ENCODE measurements at regions not wholly inside any gene's neighbourhood (a gene's known extent, or its start where the extent isn't known, plus 50 kb on each side); places are given as distances from the start of the nearest gene placed in this dataset.
A peak's percentile ranks its signal among the peaks of the same experiment; 100 is the strongest.

DNA sequence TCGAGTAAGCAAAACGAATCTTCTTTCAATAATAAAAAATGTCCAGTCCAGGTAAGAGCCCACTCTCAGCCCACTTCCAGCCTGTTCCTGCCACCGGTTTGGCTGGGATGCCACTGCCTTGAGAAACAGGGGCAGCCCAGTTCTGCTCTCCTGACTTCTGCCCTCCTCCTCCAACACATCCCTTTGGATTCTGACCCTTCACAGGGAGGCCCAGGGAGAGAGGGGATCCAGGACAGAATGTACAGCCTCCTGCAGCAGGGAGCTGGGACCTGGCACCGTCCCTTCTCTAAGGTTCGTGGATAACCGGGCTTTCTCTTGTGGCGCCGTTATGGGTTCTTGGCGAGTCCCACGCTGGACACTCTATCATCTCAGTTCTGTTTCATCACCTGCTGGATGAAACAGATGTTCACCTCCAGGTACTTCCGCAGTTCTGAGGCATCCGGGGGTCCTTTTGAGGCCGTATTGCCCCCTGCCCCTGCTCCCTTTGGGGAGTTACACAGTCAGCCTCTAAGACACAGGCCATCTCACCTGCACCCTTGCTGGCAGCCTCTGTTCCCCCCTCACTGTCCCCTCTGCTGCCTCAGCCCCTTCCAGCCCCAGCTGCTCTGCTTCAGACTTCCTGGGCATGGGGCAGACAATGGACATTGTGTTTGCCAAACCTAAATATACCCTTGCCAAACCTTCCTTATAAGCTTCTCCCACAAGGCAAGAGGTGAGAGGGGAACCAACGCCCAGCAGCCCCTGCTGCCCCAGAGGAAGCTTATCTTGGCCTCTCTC, 203.8 kb upstream of the ZMIZ1 start:
- peak overlapping the region in 1 of 2 experiments; percentile 94; a peak in 2 of 4 replicates for H3K27ac ChIP-seq (ENCODE audit: low read depth in 2 of 2, low read length in 1 of 2)
- TF ChIP-seq JUND (IDR thresholded peaks at IDR 0.05) = no peak
- no peak for TF ChIP-seq REST (IDR thresholded peaks at IDR 0.05; ENCODE audit: low read depth, low read length)
- no peak for TF ChIP-seq RAD21 (IDR thresholded peaks at IDR 0.05; ENCODE audit: low read length)
- TF ChIP-seq POLR2AphosphoS5 (IDR thresholded peaks at IDR 0.05; ENCODE audit: low read depth, low read length) = no peak
- TF ChIP-seq EP300 (IDR thresholded peaks at IDR 0.05; ENCODE audit: borderline replicate concordance in 1 of 2, low read depth in 1 of 2, low read length in 1 of 2) = no peak
- no peak for TF ChIP-seq TCF12 (IDR thresholded peaks at IDR 0.05)
- TF ChIP-seq SMC3 (IDR thresholded peaks at IDR 0.05; ENCODE audit: low read depth, low read length) = no peak
- TF ChIP-seq MAX (IDR thresholded peaks at IDR 0.05; ENCODE audit: low read depth) = no peak
- no peaks in the 10 kb centered on the region for H3K36me3 ChIP-seq (replicated peaks in 1 of 2; ENCODE audit: control insufficient read depth in 1 of 2, insufficient read depth in 2 of 2, low read length in 1 of 2)
- H3K27me3 ChIP-seq (ENCODE audit: insufficient read depth) = no peaks in the 10 kb centered on the region
- H3K4me2 ChIP-seq = no peak overlapping the region
- no peaks in the 10 kb centered on the region for H3K79me2 ChIP-seq (ENCODE audit: insufficient read depth)
- no peaks in the 10 kb centered on the region for H3F3A ChIP-seq (replicated peaks; ENCODE audit: insufficient read depth)
- no peaks in the 10 kb centered on the region for H3K9me2 ChIP-seq
- ChIA-PET CTCF (interaction anchor here (1.0 to 1.5 kb wide), 4 partner anchors 10 to 333 kb away, joined by 3 to 4 read pairs (median 4); no protein-coding TSS in a partner anchor), POLR2A (interaction anchor here (1.1 kb wide), 1 partner anchor 99 kb away, joined by 3 read pairs; no protein-coding TSS in a partner anchor)
- peaks cover 0 to 81% of the 10 kb centered on the region in 2 experiments; a peak in 2 of 4 replicates for H3K4me1 ChIP-seq (ENCODE audit: control insufficient read depth in 1 of 2, insufficient read depth in 2 of 2, low read depth in 1 of 2, low read length in 1 of 2)
- H3K9me3 ChIP-seq = no peaks in the 10 kb centered on the region
- 86% methylated on average over 14 of the region's 14 CpGs for WGBS (ENCODE audit: low lambda C conversion rate)
- no peak overlapping the region for H3K9ac ChIP-seq
- DNase-seq = no peak
- no peak overlapping the region for H3K4me3 ChIP-seq (ENCODE audit: low read depth in 2 of 2, low read length in 1 of 2)
- H2AFZ ChIP-seq (ENCODE audit: low read depth) = no peak overlapping the region
- H4K20me1 ChIP-seq (ENCODE audit: insufficient read depth) = no peaks in the 10 kb centered on the region

GRCh38 chr10:78865538-78865875, 203.3 kb upstream of the ZMIZ1 start:
- Histone ChIP-seq H3K9me2 (no peaks in the 10 kb centered on the region), H3K4me2 (no peak overlapping the region), H3K9me3 (no peaks in the 10 kb centered on the region), H4K20me1 (ENCODE audit: insufficient read depth) (no peaks in the 10 kb centered on the region), H3K27ac (ENCODE audit: low read depth in 2 of 2, low read length in 1 of 2) (peak overlapping the region in 1 of 2 experiments; percentile 34; a peak in 1 of 4 replicates), H3F3A (replicated peaks; ENCODE audit: insufficient read depth) (no peaks in the 10 kb centered on the region), H3K4me1 (ENCODE audit: control insufficient read depth in 1 of 2, insufficient read depth in 2 of 2, low read depth in 1 of 2, low read length in 1 of 2) (peaks cover 0 to 78% of the 10 kb centered on the region in 2 experiments; a peak in 2 of 4 replicates), H3K9ac (no peak overlapping the region), H3K36me3 (replicated peaks in 1 of 2; ENCODE audit: control insufficient read depth in 1 of 2, insufficient read depth in 2 of 2, low read length in 1 of 2) (no peaks in the 10 kb centered on the region), H3K27me3 (ENCODE audit: insufficient read depth) (no peaks in the 10 kb centered on the region), H3K4me3 (ENCODE audit: low read depth in 2 of 2, low read length in 1 of 2) (no peak overlapping the region), H2AFZ (ENCODE audit: low read depth) (no peak overlapping the region), H3K79me2 (ENCODE audit: insufficient read depth) (no peaks in the 10 kb centered on the region)
- CTCF ChIA-PET = interaction anchor here (1.0 to 1.2 kb wide), 2 partner anchors 201 to 332 kb away, joined by 3 read pairs; no protein-coding TSS in a partner anchor
- POLR2A ChIA-PET = interaction anchor here (1.1 kb wide), 1 partner anchor 98 kb away, joined by 3 read pairs; no protein-coding TSS in a partner anchor
- DNase-seq = no peak
- WGBS (ENCODE audit: low lambda C conversion rate) = 93% methylated on average over 4 of the region's 4 CpGs
- TF ChIP-seq, protein P1, sequence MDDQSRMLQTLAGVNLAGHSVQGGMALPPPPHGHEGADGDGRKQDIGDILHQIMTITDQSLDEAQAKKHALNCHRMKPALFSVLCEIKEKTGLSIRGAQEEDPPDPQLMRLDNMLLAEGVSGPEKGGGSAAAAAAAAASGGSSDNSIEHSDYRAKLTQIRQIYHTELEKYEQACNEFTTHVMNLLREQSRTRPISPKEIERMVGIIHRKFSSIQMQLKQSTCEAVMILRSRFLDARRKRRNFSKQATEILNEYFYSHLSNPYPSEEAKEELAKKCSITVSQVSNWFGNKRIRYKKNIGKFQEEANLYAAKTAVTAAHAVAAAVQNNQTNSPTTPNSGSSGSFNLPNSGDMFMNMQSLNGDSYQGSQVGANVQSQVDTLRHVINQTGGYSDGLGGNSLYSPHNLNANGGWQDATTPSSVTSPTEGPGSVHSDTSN (IDR thresholded peaks at IDR 0.05) = no peak
- TF ChIP-seq TEAD4 (IDR thresholded peaks at IDR 0.05; ENCODE audit: borderline replicate concordance, insufficient read depth) (no peak), SMC3 (IDR thresholded peaks at IDR 0.05; ENCODE audit: low read depth, low read length) (no peak), RAD21 (IDR thresholded peaks at IDR 0.05; ENCODE audit: low read length) (no peak), RFX5 (IDR thresholded peaks at IDR 0.05; ENCODE audit: low read length) (no peak), CTCF (IDR thresholded peaks at IDR 0.05) (no peak), MXI1 (IDR thresholded peaks at IDR 0.05; ENCODE audit: low read depth, low read length) (no peak), REST (IDR thresholded peaks at IDR 0.05; ENCODE audit: low read depth, low read length) (no peak)
- TF ChIP-seq, protein P2, sequence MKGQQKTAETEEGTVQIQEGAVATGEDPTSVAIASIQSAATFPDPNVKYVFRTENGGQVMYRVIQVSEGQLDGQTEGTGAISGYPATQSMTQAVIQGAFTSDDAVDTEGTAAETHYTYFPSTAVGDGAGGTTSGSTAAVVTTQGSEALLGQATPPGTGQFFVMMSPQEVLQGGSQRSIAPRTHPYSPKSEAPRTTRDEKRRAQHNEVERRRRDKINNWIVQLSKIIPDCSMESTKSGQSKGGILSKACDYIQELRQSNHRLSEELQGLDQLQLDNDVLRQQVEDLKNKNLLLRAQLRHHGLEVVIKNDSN (IDR thresholded peaks at IDR 0.05; ENCODE audit: borderline replicate concordance, low read depth) = no peak
